Lower leg skin (tissue), 3 donors: ENCODE measurements at regions not wholly inside any gene's neighbourhood (a gene's known extent, or its start where the extent isn't known, plus 50 kb on each side); places are given as distances from the start of the nearest gene placed in this dataset.
"Not testable (repeated sequence)": the region's sequence is repeated elsewhere in the genome, so short reads cannot be mapped to it uniquely, and the experiment has no call there.

Source experiments
- DNase-seq, 2 donors: peaks; one replicate each; pipeline ENCODE4 v3.0.0-alpha.2; 2019; ENCODE audit warnings: low spot score in 2 of 2
- H3K4me3 ChIP-seq: fragments of 200-600 bp; sonication (generic); 2 replicates; pipeline ENCODE4 v1.5.1; 2017; ENCODE audit warnings: mild to moderate bottlenecking, low read depth; ENCODE audit not compliant: poor library complexity, severe bottlenecking
- WGBS, 2 donors: methylation state at CpG; one replicate each; pipeline ENCODE4 v1.1.5; 2018; 5-methylcytosine and 5-hydroxymethylcytosine counted together
- intact Hi-C: fragments of 100-400 bp; cut with DNase I; formaldehyde crosslinking; loops from one replicate; pipeline ENCODE4 v1.15.0; 2023; ENCODE audit warnings: low total_unique reads

DNA sequence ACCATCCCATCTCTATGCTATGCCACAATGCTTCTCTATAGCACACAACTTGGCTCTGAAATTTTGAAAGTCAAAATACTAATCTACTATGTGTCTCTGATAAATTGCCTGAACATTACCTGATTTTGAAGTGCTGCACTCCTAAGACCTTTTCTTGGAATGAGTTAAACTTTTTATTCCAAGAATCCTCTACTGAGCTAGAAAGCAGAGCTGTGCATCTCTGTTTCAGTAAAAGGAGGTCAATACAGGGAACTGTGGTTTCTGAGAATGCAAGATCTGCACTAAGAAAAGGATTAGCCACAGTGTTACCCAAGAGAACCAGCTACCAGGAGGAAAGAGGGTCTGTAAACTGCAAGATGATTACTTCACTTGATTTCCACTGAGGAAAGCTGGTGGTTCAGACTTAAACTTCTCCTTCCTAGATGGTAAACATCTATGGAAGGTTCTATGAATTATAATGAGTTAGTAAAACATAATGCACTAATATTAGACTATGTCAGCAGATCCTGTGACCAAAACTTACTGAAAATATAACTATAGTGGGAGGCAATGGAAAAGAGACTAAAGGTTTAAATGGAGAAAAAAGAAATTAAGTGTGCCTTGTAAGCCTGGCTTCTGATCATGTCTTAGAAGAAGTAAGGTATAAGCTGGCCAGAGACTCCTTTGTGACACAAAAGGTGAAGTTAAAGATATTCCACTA lies 588.0 kb upstream of the DEFB115 start:
- DNase-seq, H3K4me3 ChIP-seq, intact Hi-C loops: not testable (repeated sequence)

DNA sequence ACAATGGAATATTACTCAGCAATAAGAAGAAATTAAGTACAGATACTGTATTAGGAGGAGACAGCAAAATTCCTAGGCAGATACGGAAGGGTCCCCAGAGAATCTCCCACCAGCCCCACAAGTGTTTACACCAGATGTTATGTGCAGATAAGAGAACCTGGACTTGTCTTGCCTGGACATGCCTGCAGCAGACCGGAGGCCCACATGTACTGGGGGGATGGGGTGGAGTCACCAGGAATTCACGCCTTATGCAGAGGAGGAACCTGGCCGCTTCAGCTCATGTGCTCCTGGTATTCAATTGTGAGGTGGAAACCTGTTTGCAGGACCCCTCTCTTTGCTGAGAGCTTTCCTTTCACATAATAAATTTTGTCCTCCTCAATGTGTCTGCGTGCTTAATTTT lies 586.3 kb upstream of the DEFB115 start:
- WGBS, 2 donors = 69 to 85% methylated on average over 5 of the region's 5 CpGs
- H3K4me3 ChIP-seq, intact Hi-C loops, DNase-seq: not testable (repeated sequence)

DNA sequence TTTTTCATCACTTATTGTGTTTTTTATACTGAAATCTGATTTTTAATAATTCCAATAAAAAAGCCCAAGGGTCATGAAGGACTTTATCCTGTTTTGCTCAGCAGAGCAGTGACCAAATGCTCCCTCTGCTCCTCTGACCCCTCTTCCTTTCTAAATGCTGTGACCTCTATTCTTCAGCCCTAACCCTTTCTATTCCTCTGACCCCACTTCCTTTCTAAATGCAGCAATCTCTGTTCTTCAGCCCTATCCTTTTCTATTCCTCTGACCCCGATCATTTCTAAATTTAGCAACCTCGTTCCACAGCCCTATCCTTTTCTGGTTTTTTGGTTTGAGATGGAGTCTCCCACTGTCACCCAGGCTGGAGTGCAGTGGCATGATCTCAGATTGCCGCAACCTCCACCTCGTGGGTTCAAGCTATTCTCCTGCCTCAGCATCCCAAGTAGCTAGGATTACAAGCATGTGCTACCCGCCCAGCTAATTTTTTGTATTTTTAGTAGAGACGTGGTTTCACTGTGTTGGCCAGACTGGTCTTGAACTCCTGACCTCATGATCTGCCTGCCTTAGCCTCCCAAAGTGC lies 581.4 kb upstream of the DEFB115 start:
- DNase-seq, intact Hi-C loops, H3K4me3 ChIP-seq: not testable (repeated sequence)
- 72 to 74% methylated on average over 6 of the region's 6 CpGs for WGBS, 2 donors

DNA sequence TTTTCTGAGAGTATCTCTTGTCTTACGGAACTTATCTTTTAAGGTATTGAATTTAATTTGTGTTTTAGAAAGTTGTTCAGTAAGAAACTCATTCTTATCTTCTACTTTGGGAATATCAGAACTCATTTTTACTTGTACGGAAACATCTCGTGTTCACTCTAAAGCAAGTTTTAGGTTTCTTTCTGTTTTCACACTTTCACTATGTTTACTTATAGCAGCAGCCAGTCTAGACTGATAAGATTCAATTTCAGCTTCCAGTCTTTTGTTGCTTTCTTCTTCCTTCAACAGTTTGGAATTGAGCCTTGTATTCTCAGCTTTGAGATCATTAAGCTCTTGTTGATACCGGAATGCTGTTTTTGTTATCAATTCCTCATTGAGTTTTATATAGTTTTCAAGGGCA lies 575.2 kb upstream of the DEFB115 start:
- DNase-seq, H3K4me3 ChIP-seq, intact Hi-C loops: not testable (repeated sequence)
- WGBS, 2 donors = 87 to 90% methylated on average over 4 of the region's 4 CpGs

DNA sequence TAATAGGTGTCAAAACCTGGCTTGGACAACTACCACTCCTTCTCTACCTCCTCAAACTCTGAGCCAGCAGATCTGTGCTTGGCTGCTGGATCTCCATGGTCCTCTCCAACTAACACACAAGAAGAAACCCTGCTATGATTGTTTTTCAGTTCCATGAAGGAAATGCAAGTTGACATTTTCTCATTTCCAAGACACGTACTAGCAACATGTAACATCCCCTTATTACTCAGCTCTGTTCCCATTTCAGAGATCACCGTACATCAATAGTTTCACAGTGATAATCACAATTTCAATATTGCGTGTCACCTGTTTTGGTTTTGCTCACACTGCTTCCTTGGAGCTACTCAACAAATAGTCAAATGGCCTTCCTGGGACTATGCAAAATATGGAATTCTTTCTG lies 544.6 kb upstream of the DEFB115 start:
- 79 to 94% methylated on average over 3 of the region's 3 CpGs for WGBS, 2 donors

DNA sequence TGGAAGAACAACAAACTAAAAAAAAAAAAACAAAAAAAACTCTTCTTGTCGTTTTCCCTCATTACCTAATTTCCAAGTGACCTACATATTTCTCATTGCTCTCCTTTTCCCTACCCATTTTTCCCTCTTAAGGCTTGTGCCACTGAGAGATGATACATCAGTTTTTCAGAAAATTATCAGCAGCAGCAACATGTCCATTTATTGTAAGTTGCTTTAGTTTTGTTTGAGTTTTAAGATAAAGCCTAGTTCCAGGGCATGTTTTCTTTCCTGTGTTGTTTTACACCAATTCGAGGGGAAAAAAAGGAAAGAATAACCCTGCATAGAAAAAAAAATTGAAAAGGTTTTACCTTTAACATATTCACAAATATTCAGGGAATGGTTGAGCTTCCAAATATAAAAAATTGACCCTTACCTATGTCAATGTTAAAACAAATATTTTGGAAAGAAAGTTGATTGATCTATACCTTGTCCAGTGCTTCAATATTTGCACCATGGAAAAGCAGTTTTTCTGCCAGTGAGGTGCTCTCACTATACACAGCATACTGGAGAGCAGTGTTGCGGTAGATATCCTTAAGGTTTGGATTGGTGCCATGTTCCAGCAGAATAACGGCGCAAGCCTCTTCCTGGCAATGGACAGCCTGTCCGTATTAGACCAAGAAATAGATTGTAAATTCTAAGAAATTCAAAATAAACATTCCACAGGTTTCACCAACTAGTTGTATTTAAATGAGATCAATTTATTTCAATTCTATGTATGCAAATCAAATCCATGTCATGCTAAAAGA lies 537.9 kb upstream of the DEFB115 start:
- DNase-seq, H3K4me3 ChIP-seq, intact Hi-C loops: not testable (repeated sequence)
- WGBS, 2 donors = 35 to 52% methylated on average over 6 of the region's 6 CpGs

More for the DNA sequence above, 544.6 kb upstream of the DEFB115 start:
- intact Hi-C loops, H3K4me3 ChIP-seq, DNase-seq: not testable (repeated sequence)

DNA sequence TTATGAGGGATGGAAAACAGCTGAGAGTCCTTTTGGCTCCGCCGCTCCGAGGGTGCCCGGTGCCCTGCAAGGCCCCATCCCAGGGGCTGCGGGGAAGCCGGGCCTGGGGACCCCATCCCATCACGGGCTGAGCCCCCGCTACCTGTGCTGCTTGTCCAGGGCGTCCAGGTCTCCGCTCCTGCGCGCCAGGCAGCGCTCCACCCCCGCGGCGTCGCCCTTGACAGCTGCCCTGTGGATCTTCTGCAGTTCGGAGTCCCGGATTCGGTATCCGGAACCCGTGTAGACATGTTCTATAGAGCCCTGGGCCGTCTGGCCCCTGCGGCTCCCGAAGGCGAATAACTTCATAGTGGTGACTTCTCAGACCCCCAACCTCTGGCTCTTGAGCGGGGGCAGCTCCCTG lies 534.0 kb upstream of the DEFB115 start:
- peak overlapping the region; percentile 30 for H3K4me3 ChIP-seq
- DNase-seq, intact Hi-C loops: not testable (repeated sequence)
- 1 to 17% methylated on average over 16 to 20 of the region's 27 CpGs for WGBS, 2 donors

DNA sequence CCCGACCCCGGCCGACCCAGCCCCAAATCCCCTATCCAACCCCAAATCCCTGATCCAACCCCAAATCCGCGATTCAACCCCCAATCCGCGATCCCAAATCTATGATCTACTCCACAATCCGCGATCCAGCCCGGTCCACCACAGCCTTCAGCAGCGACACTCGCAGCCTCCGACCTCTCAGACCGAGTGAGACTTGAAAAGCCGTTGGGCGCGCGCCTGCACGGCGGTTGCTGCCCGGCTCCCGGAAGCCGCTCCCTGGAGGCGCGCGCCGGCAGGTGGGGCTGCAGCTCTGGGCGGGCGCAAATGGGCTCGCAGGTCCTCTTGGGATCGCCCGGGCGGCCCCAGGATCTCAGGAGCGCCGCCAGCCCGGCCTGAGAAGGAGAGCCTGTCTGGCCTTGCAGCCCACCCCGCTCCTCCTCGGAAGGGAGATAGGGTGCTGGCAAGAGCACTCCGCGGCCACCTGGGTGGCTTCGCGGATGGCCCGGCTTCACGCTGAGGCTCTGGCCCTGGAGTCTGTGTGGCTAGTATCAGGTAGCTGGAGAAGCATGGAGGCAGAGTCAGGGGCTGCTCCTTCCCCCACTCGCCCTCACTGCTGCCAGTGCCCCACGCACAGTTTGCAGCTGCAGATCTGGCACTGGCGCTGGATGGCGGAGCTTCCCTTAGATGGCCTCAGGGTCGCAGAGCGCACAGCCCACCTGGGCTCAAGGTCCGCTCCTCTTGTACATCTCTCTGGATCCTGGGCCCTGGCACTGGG lies 533.4 kb upstream of the DEFB115 start:
- intact Hi-C loops, DNase-seq: not testable (repeated sequence)
- H3K4me3 ChIP-seq = peak overlapping the region; percentile 30
- WGBS, 2 donors = 16 to 19% methylated on average over 23 to 47 of the region's 51 CpGs

DNA sequence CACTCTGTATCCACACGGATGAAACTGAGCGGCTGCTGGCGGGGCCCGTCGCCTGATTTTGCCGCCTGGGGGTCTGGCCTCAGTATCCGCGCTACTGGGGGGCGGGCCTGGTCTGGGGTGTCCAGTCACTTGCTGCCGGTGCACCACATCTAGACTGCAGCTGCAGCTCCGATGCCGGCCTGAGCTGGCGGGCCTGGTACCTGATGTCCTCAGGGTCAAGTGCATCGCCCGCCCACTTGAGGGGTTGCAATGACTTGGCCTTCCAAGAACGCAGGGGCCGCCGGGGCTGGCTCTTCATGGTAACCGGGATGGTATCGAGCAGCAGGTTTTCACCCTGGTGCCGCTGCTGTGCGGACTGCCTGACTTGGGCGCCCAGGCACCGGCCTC lies 532.8 kb upstream of the DEFB115 start:
- H3K4me3 ChIP-seq, DNase-seq, intact Hi-C loops: not testable (repeated sequence)
- 69 to 72% methylated on average over 9 to 20 of the region's 24 CpGs for WGBS, 2 donors

DNA sequence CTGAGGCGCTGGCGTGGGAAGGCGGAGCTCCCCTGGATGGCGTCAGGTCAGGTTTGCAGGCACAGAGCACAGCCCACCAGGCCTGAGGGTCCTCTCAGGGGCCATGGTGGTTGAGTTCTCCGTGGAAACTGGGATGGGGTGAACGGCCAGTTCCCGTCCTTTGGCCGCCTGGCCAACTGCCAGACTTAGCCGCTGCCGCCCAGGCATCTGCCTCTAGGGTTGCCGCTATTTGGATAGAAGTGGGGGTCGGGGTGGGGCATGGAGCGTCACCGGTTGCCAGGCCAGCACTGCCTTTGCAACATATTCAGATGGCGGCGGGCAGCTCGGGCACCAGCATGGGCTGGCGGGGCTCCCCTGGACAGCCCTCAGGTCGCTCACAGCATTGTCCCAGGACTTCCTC lies 532.3 kb upstream of the DEFB115 start:
- DNase-seq, H3K4me3 ChIP-seq, intact Hi-C loops: not testable (repeated sequence)
- WGBS, 2 donors = 61 to 91% methylated on average over 13 to 15 of the region's 19 CpGs

DNA sequence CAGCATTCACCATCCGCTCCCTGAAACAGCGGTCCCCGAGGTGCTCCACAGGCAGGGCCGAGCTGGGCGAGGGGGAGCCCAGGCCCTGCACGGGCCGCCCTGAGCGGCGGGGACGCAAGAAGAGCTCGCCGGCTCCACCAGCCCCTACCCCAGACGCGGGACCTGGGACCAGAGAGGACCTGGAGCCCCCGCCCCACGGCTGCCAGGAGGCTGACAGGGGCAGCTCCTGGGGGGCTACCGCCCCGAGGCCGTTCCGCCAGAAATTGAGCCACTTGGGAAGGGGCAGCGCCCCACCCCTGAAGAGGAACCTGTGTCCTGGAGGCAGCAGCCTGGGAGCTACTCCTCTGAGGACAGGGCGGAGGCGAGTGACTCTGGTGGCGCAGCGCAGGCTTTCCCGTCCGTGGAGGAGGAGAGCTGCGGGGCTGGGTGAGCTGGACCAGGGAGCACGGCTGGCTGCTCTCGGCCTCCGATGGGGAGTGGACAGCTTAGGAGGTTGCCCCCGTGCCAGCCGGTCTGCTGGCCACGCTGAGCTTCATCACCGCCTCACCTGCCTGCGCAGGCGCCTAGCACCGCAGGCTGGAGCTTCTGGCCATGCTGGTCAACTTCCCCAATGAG lies 529.1 kb upstream of the DEFB115 start:
- 91 to 95% methylated on average over 19 to 27 of the region's 38 CpGs for WGBS, 2 donors
- H3K4me3 ChIP-seq, DNase-seq, intact Hi-C loops: not testable (repeated sequence)
